ENCODE measurements at regions not wholly inside any gene's neighbourhood (a gene's known extent, or its start where the extent isn't known, plus 50 kb on each side); places are given as distances from the start of the nearest gene placed in this dataset.

DNA sequence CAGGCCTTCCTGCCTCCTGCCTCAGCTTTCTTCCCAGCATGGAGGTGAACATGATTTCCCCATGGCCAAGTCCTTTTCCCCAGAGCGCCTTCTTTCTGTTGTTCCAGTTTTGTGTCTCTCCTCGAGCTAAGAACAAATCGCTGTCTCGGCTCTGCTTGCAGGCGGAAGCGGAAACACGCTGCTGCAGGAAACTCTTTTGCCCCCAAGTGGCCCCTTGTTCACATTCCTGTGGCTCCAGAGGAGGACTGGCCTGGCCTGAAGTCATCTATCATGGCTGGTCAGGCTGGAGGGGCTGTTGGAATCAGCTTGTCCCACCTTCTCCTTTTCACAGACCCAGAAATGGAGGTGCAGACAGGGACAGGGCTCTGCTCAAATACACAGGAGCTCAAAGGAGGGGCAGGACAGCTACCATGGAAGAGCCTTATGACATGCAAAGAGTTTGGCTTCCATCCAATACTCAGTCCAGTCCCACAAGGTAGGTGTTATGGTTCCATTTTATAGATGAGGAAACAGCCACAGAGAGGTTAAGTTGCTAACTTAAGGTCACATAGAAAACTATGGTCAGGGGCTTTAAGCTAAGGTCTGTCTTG is 182.2 kb upstream of the SYT13 start:
- Mint-ChIP-seq H3K4me3 (ENCODE audit: low read depth) (no peak overlapping the region), H3K4me1 (ENCODE audit: low read depth) (peaks cover 15% of the 10 kb centered on the region), H3K27me3 (peaks cover 7% of the 10 kb centered on the region), H3K36me3 (ENCODE audit: insufficient read depth) (no peaks in the 10 kb centered on the region), H3K9me3 (ENCODE audit: low read depth) (no peaks in the 10 kb centered on the region), H3K27ac (peak overlapping the region; percentile 21)
- TF ChIP-seq, protein P1, sequence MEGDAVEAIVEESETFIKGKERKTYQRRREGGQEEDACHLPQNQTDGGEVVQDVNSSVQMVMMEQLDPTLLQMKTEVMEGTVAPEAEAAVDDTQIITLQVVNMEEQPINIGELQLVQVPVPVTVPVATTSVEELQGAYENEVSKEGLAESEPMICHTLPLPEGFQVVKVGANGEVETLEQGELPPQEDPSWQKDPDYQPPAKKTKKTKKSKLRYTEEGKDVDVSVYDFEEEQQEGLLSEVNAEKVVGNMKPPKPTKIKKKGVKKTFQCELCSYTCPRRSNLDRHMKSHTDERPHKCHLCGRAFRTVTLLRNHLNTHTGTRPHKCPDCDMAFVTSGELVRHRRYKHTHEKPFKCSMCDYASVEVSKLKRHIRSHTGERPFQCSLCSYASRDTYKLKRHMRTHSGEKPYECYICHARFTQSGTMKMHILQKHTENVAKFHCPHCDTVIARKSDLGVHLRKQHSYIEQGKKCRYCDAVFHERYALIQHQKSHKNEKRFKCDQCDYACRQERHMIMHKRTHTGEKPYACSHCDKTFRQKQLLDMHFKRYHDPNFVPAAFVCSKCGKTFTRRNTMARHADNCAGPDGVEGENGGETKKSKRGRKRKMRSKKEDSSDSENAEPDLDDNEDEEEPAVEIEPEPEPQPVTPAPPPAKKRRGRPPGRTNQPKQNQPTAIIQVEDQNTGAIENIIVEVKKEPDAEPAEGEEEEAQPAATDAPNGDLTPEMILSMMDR (IDR thresholded peaks at IDR 0.05; ENCODE audit: unreplicated experiment) = no peak
- no peak for DNase-seq (ENCODE audit: low spot score, unreplicated experiment)

DNA sequence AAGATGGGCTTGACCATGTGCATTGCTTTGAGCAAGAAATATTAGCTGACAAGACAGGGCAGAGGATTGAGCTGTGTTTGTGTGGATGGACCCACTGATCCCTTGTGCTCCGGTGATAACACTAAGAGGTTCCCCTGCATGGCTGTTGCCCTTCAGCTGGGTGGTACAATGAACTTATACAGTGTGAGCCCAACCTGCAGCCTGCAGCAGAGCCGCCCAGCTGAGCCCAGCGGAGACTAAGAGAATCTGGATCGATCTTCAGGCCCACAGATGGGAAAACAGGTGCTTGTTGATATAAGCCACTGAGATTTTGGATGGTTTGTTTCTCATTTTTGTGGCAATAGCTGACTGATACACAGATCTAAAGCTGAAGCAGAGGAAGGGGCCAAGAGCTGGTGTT is 177.4 kb upstream of the SYT13 start:
- TF ChIP-seq, protein P1 (IDR thresholded peaks at IDR 0.05; ENCODE audit: unreplicated experiment) = no peak
- peaks cover 14% of the 10 kb centered on the region for H3K27me3 Mint-ChIP-seq
- H3K27ac Mint-ChIP-seq = no peak overlapping the region
- H3K36me3 Mint-ChIP-seq (ENCODE audit: insufficient read depth) = no peaks in the 10 kb centered on the region
- peaks cover 14% of the 10 kb centered on the region for H3K4me1 Mint-ChIP-seq (ENCODE audit: low read depth)
- no peaks in the 10 kb centered on the region for H3K9me3 Mint-ChIP-seq (ENCODE audit: low read depth)
- H3K4me3 Mint-ChIP-seq (ENCODE audit: low read depth) = no peak overlapping the region
- no peak for DNase-seq (ENCODE audit: low spot score, unreplicated experiment)

DNA sequence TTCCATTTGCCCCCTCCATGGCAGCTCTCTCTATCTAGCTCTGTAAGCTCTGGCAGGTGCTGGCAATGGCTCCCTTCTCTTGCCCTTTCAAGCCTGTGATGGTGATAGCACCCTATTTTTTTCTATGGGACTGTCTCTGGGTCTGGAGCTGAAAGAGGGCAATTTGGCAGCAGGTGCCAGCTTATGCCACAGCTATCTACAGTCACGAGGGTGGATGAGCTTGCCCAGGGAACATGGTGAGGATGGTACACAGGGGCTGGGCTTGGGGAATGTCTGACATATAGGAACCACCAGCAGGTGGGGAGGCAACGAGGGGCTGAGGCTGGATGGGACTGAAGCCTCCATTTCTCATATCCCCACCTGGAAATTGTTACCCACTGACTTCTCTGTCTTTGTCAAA is 175.4 kb upstream of the SYT13 start:
- H3K9me3 Mint-ChIP-seq (ENCODE audit: low read depth) = no peaks in the 10 kb centered on the region
- no peak overlapping the region for H3K4me3 Mint-ChIP-seq (ENCODE audit: low read depth)
- no peak for DNase-seq (ENCODE audit: low spot score, unreplicated experiment)
- no peaks in the 10 kb centered on the region for H3K36me3 Mint-ChIP-seq (ENCODE audit: insufficient read depth)
- no peak overlapping the region for H3K27ac Mint-ChIP-seq
- peaks cover 22% of the 10 kb centered on the region for H3K27me3 Mint-ChIP-seq
- peaks cover 1% of the 10 kb centered on the region for H3K4me1 Mint-ChIP-seq (ENCODE audit: low read depth)
- TF ChIP-seq, protein P1 (IDR thresholded peaks at IDR 0.05; ENCODE audit: unreplicated experiment) = no peak

DNA sequence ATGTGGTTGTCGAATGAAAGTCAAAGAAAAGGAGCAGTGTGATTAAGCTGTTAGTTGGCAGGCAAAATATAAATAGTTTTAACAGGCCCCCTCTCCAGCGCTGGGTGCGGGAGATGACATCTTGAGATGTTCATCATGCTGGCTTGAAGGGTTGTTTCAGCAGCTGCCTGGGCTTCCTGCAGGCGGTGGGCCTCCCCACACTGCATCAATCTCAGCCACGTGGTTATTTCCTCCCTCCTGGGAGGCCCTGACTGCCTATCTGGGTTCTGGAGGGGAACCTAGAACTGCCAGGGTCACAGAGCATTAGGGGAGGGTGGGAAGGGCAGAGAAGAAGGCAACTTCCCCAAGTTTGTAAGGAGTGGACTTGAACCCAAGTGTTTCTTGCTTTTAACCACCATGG is 173.3 kb upstream of the SYT13 start:
- no peak overlapping the region for H3K27ac Mint-ChIP-seq
- TF ChIP-seq, protein P1 (IDR thresholded peaks at IDR 0.05; ENCODE audit: unreplicated experiment) = no peak
- peaks cover 4% of the 10 kb centered on the region for H3K9me3 Mint-ChIP-seq (ENCODE audit: low read depth)
- no peaks in the 10 kb centered on the region for H3K36me3 Mint-ChIP-seq (ENCODE audit: insufficient read depth)
- peaks cover 21% of the 10 kb centered on the region for H3K27me3 Mint-ChIP-seq
- DNase-seq (ENCODE audit: low spot score, unreplicated experiment) = no peak
- H3K4me1 Mint-ChIP-seq (ENCODE audit: low read depth) = no peaks in the 10 kb centered on the region
- no peak overlapping the region for H3K4me3 Mint-ChIP-seq (ENCODE audit: low read depth)

DNA sequence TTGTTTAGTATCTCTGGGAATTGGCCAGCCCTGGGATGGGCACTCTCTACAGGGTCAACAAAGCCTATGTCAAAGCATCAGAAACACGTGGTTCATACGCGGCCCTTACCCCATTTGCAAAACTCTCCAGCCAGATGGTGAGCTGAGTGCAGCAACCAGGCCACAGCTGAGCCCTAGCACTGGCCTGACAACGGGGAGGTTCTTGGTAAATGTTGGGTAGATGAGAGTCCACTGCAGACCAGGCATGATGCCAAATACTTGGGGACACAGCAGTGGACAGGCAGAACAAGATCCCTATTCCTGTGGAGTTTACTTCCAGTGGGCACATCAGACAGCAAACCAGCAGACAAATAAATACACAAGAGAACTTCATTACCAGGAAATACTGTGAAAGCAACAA is 172.1 kb upstream of the SYT13 start:
- H3K9me3 Mint-ChIP-seq (ENCODE audit: low read depth) = peaks cover 4% of the 10 kb centered on the region
- no peak overlapping the region for H3K27ac Mint-ChIP-seq
- TF ChIP-seq, protein P1 (IDR thresholded peaks at IDR 0.05; ENCODE audit: unreplicated experiment) = no peak
- no peak overlapping the region for H3K4me3 Mint-ChIP-seq (ENCODE audit: low read depth)
- H3K27me3 Mint-ChIP-seq = peaks cover 21% of the 10 kb centered on the region
- H3K4me1 Mint-ChIP-seq (ENCODE audit: low read depth) = no peaks in the 10 kb centered on the region
- no peak for DNase-seq (ENCODE audit: low spot score, unreplicated experiment)
- H3K36me3 Mint-ChIP-seq (ENCODE audit: insufficient read depth) = no peaks in the 10 kb centered on the region
